ENCODE measurements at regions not wholly inside any gene's neighbourhood (a gene's known extent, or its start where the extent isn't known, plus 50 kb on each side); places are given as distances from the start of the nearest gene placed in this dataset.

GRCh38 chr10:4107285-4107851 is 322.4 kb upstream of the KLF6 start:
- in situ Hi-C loops (cut with MboI; ENCODE audit: low sequenced_read_pairs in 4 of 4) = no loop called here
- peaks cover 0 to 6% of the 10 kb centered on the region in 2 donors for H3K4me1 ChIP-seq
- H3K27me3 ChIP-seq = no peaks in the 10 kb centered on the region
- TF ChIP-seq CTCF (IDR thresholded peaks at IDR 0.05 in 4 of 5, conservative IDR thresholded peaks at IDR 0.05 in 1 of 5) (no peak), POLR2A (IDR thresholded peaks at IDR 0.05) (no peak)
- no peak overlapping the region for H3K27ac ChIP-seq
- no peaks in the 10 kb centered on the region for H3K36me3 ChIP-seq
- intact Hi-C loops (cut with DNase I; ENCODE audit: low total_unique reads) = no loop called here
- no peaks in the 10 kb centered on the region for H3K9me3 ChIP-seq
- ATAC-seq = no peak
- H3K4me3 ChIP-seq = no peak overlapping the region
- DNase-seq = no peak

DNA sequence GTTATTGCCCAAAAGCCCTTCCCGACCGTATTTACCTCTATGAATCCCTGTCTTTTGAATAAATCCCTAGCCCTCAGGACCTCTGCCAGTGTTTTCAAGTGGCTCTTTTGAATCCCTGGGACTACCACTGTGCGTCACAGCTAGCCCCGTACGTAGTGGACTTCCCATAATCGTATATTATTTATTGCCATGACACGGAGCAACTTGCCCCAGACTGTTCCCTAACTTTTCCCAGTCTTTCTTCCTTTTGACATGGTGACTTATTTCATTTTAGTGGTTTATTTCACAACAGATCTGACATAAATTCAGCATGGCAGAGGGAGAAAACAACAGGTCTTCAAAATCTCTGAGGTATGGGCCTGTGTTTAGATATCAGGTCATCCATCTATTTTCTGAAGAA is 318.6 kb upstream of the KLF6 start:
- Histone ChIP-seq H3K36me3 (no peaks in the 10 kb centered on the region), H3K27ac (no peak overlapping the region), H3K27me3 (no peaks in the 10 kb centered on the region), H3K9me3 (no peaks in the 10 kb centered on the region), H3K4me3 (no peak overlapping the region), H3K4me1 (peaks cover 4 to 6% of the 10 kb centered on the region in 2 donors)
- TF ChIP-seq CTCF (IDR thresholded peaks at IDR 0.05 in 4 of 5, conservative IDR thresholded peaks at IDR 0.05 in 1 of 5) (no peak), POLR2A (IDR thresholded peaks at IDR 0.05) (no peak)
- DNase-seq (no peak), ATAC-seq (no peak)
- intact Hi-C loops (cut with DNase I; ENCODE audit: low total_unique reads) = no loop called here
- in situ Hi-C loops (cut with MboI; ENCODE audit: low sequenced_read_pairs in 4 of 4) = no loop called here

DNA sequence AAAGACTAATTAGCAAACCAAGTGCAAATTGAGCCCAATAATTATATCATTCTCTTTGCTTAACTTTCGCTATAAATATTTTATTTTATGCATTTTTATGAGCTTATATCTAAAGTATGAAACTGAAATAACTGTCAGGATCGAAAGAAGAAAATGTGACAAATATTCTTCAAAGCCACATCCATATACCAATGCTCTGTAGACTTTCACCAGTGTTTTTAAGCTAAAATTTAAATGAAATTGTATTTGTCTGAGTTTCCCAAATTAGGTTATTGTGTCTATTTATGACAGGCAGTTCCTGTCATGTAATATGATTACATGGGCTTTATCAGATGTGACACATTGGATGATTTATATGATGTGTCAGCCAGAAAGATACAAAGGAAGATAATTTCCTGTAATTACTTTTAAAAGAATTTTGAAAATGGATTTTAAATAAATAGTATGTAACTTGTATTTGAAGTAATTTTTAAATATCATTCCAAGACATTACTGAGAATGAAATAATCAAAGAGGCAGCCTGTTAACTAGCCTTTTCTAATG is 317.9 kb upstream of the KLF6 start:
- in situ Hi-C loops (cut with MboI; ENCODE audit: low sequenced_read_pairs in 4 of 4) = no loop called here
- DNase-seq (no peak), ATAC-seq (no peak)
- H3K4me3 ChIP-seq = no peak overlapping the region
- no peak for TF ChIP-seq CTCF (IDR thresholded peaks at IDR 0.05 in 4 of 5, conservative IDR thresholded peaks at IDR 0.05 in 1 of 5)
- no peak for TF ChIP-seq POLR2A (IDR thresholded peaks at IDR 0.05)
- H3K4me1 ChIP-seq = peaks cover under 1 to 4% of the 10 kb centered on the region in 2 donors
- no peak overlapping the region for H3K27ac ChIP-seq
- H3K36me3 ChIP-seq = no peaks in the 10 kb centered on the region
- no peaks in the 10 kb centered on the region for H3K27me3 ChIP-seq
- no peaks in the 10 kb centered on the region for H3K9me3 ChIP-seq
- intact Hi-C loops (cut with DNase I; ENCODE audit: low total_unique reads) = no loop called here

GRCh38 chr10:4101918-4102654 is 317.1 kb upstream of the KLF6 start:
- Histone ChIP-seq H3K36me3 (no peaks in the 10 kb centered on the region), H3K4me1 (peaks cover 0 to 4% of the 10 kb centered on the region in 2 donors), H3K27ac (no peak overlapping the region), H3K27me3 (no peaks in the 10 kb centered on the region), H3K4me3 (no peak overlapping the region), H3K9me3 (no peaks in the 10 kb centered on the region)
- in situ Hi-C loops (cut with MboI; ENCODE audit: low sequenced_read_pairs in 4 of 4) = no loop called here
- no peak for TF ChIP-seq CTCF (IDR thresholded peaks at IDR 0.05 in 4 of 5, conservative IDR thresholded peaks at IDR 0.05 in 1 of 5)
- TF ChIP-seq POLR2A (IDR thresholded peaks at IDR 0.05) = no peak
- DNase-seq (no peak), ATAC-seq (peak in 1 of 2 donors; percentile 47)
- intact Hi-C loops (cut with DNase I; ENCODE audit: low total_unique reads) = no loop called here
